A549 (cell line): ENCODE measurements at regions not wholly inside any gene's neighbourhood (a gene's known extent, or its start where the extent isn't known, plus 50 kb on each side); places are given as distances from the start of the nearest gene placed in this dataset.

Source experiments
- ATAC-seq, 2 experiments: fragments of 200-7000 bp in 1 of 2; fragments of >200 bp in 1 of 2; cut with Nextera tagmentation in 1 of 2; cut with Tn5 transposase in 1 of 2; 3 replicates each; pipeline versions ENCODE4 v1.8.0 to v1.9.1; 2018 to 2020; ENCODE audit warnings: mild to moderate bottlenecking in 1 of 2, moderate library complexity in 1 of 2
- CTCF ChIA-PET: fragments of 300-600 bp; sonication (Branson Sonifier 250); formaldehyde crosslinking; extraction: SDS; loops from one replicate; lab custom pipeline; 2021; ENCODE audit warnings: antibody characterized with exemption, inconsistent platforms; lab: Yijun Ruan, JAX
- POLR2A ChIA-PET: fragments of 350-600 bp; formaldehyde crosslinking; extraction: SDS; loops from one replicate; lab custom pipeline; 2021; ENCODE audit warnings: antibody characterized with exemption, inconsistent platforms; lab: Yijun Ruan, JAX
- DNase-seq, 2 experiments: peaks; one replicate each; pipeline versions ENCODE4 v3.0.0 to v3.0.0-alpha.2; 2011 to 2016; ENCODE audit warnings: low read depth in 1 of 2, low spot score in 1 of 2
- FAIRE-seq: peaks from 2 replicates; lab custom pipeline; 2011; peaks lifted over from hg19 to GRCh38; lab: Jason Lieb, UNC
- H3K27ac ChIP-seq, 2 experiments: fragments of >200 bp; sonication (Bioruptor Twin); formaldehyde crosslinking; 3 replicates each; pipeline ENCODE4 v1.5.1; 2016 to 2017
- H3K4me1 ChIP-seq: fragments of >200 bp; sonication (Bioruptor Twin); formaldehyde crosslinking; 3 replicates; pipeline ENCODE4 v1.6.1; 2016
- H3K4me2 ChIP-seq: fragments of >200 bp; sonication (Bioruptor Twin); formaldehyde crosslinking; 3 replicates; pipeline ENCODE4 v1.6.1; 2016
- H3K4me3 ChIP-seq: fragments of >200 bp; sonication (Bioruptor Twin); formaldehyde crosslinking; 3 replicates; pipeline ENCODE4 v1.5.1; 2016
- H3K9me3 ChIP-seq: fragments of >200 bp; sonication (Bioruptor Twin); formaldehyde crosslinking; 3 replicates; pipeline ENCODE4 v1.6.1; 2016
- ATOH8 ChIP-seq: fragments of 250-450 bp; sonication (Bioruptor Pico); IDR thresholded peaks from 2 replicates; pipeline ENCODE4 v1.5.0; 2020; ENCODE audit warnings: low read depth, mild to moderate bottlenecking, moderate library complexity
- BHLHE40 ChIP-seq: IDR thresholded peaks from 2 replicates; pipeline ENCODE4 v1.6.1; 2012; ENCODE audit warnings: low read depth, low read length, inconsistent platforms
- CBX8 ChIP-seq: fragments of 200-600 bp; sonication (generic); IDR thresholded peaks from 2 replicates; pipeline ENCODE4 v1.6.1; 2016
- CTCF ChIP-seq: fragments of >200 bp; sonication (Bioruptor Twin); formaldehyde crosslinking; IDR thresholded peaks from 3 replicates; pipeline ENCODE4 v1.5.1; 2016
- ELK1 ChIP-seq: fragments of 150-350 bp; IDR thresholded peaks from 2 replicates; pipeline ENCODE4 v1.6.1; 2014; ENCODE audit warnings: low read depth, mild to moderate bottlenecking, low read length
- EP300 ChIP-seq, 2 experiments: fragments of >200 bp; sonication (Bioruptor Twin); formaldehyde crosslinking; IDR thresholded peaks; 2 replicates in 1 of 2; 3 replicates in 1 of 2; pipeline ENCODE4 v1.6.1; 2016 to 2017
- FOSB ChIP-seq: fragments of 250-450 bp; sonication (Bioruptor Pico); IDR thresholded peaks from 2 replicates; pipeline ENCODE4 v1.5.0; 2020; ENCODE audit warnings: mild to moderate bottlenecking, moderate library complexity
- FOSL2 ChIP-seq, 2 experiments: fragments of 450-650 bp in 1 of 2; fragments of >200 bp in 1 of 2; sonication (Bioruptor Twin) in 1 of 2; formaldehyde crosslinking; IDR thresholded peaks; 2 replicates each; pipeline versions ENCODE4 v1.5.0 to v1.6.1; 2016 to 2020; ENCODE audit warnings: mild to moderate bottlenecking in 1 of 2, moderate library complexity in 1 of 2
- FOXS1 ChIP-seq: fragments of 250-450 bp; sonication (Bioruptor Pico); IDR thresholded peaks from 2 replicates; pipeline ENCODE4 v1.5.0; 2020; ENCODE audit warnings: mild to moderate bottlenecking, moderate library complexity
- HES2 ChIP-seq: fragments of >200 bp; sonication (Bioruptor Twin); formaldehyde crosslinking; IDR thresholded peaks from 2 replicates; pipeline ENCODE4 v1.6.1; 2016
- JUN ChIP-seq, 2 experiments: fragments of >200 bp; sonication (Bioruptor Twin); formaldehyde crosslinking; IDR thresholded peaks; 2 replicates in 1 of 2; 3 replicates in 1 of 2; pipeline ENCODE4 v1.6.1; 2016 to 2017
- JUNB ChIP-seq: fragments of >200 bp; sonication (Bioruptor Twin); formaldehyde crosslinking; IDR thresholded peaks from 2 replicates; pipeline ENCODE4 v1.6.1; 2016
- KDM1A ChIP-seq: fragments of 200-600 bp; sonication (generic); IDR thresholded peaks from 2 replicates; pipeline ENCODE4 v1.6.1; 2016; ENCODE audit warnings: low read depth, mild to moderate bottlenecking
- MAFK ChIP-seq: fragments of 450-650 bp; IDR thresholded peaks from 2 replicates; pipeline ENCODE4 v1.6.1; 2014; ENCODE audit not compliant: partially characterized antibody
- MYC ChIP-seq: IDR thresholded peaks from 2 replicates; pipeline ENCODE4 v1.6.1; 2012; ENCODE audit warnings: mild to moderate bottlenecking, inconsistent platforms, low read length, improper control_type of control experiment, borderline replicate concordance
- NFE2L2 ChIP-seq: fragments of 150-350 bp; conservative IDR thresholded peaks from 2 replicates; pipeline ENCODE4 v1.6.1; 2014; ENCODE audit warnings: low read length
- NPAS2 ChIP-seq: fragments of 250-450 bp; sonication (Bioruptor Pico); IDR thresholded peaks from 2 replicates; pipeline ENCODE4 v1.8.0; 2022; ENCODE audit warnings: mild to moderate bottlenecking, moderate library complexity, borderline replicate concordance
- NR3C1 ChIP-seq: fragments of >200 bp; sonication (Bioruptor Twin); formaldehyde crosslinking; IDR thresholded peaks from 3 replicates; pipeline ENCODE4 v1.6.1; 2017
- PHF8 ChIP-seq: fragments of 200-600 bp; sonication (generic); IDR thresholded peaks from 2 replicates; pipeline ENCODE4 v1.6.1; 2016; ENCODE audit warnings: low read depth, mild to moderate bottlenecking, antibody characterized with exemption, moderate library complexity, borderline replicate concordance
- POLR2A ChIP-seq: IDR thresholded peaks from 2 replicates; pipeline ENCODE4 v1.6.1; 2012; ENCODE audit warnings: mild to moderate bottlenecking, low read length
- RAD21 ChIP-seq, 2 experiments: fragments of >200 bp in 1 of 2; sonication (Bioruptor Twin) in 1 of 2; formaldehyde crosslinking in 1 of 2; IDR thresholded peaks in 1 of 2; conservative IDR thresholded peaks in 1 of 2; 2 replicates in 1 of 2; 3 replicates in 1 of 2; pipeline ENCODE4 v1.6.1; 2012 to 2018; ENCODE audit warnings: inconsistent platforms in 1 of 2
- RNF2 ChIP-seq: fragments of 200-600 bp; sonication (generic); IDR thresholded peaks from 2 replicates; pipeline ENCODE4 v1.6.1; 2016; ENCODE audit warnings: low read depth, mild to moderate bottlenecking, antibody characterized with exemption, moderate library complexity, borderline replicate concordance
- TP53 ChIP-seq: fragments of 250-450 bp; sonication (Bioruptor Pico); IDR thresholded peaks from 2 replicates; pipeline ENCODE4 v1.5.0; 2021; ENCODE audit warnings: mild to moderate bottlenecking, moderate library complexity
- ZFP36 ChIP-seq: fragments of 450-650 bp; IDR thresholded peaks from 2 replicates; pipeline ENCODE4 v1.6.1; 2014; ENCODE audit warnings: borderline replicate concordance; ENCODE audit not compliant: partially characterized antibody
- ZSCAN20 ChIP-seq: fragments of 250-450 bp; sonication (Bioruptor Pico); IDR thresholded peaks from 2 replicates; pipeline ENCODE4 v1.8.0; 2022; ENCODE audit warnings: mild to moderate bottlenecking, moderate library complexity
- WGBS: methylation state at CpG from one replicate; pipeline ENCODE4 v1.1.6; 2017; ENCODE audit errors: missing lambda C conversion rate; 5-methylcytosine and 5-hydroxymethylcytosine counted together

- Histone ChIP-seq H3K9me3 (peaks cover 12% of the 10 kb centered on the region), H3K27ac (no peak overlapping the region)
- DNase-seq (no peak), ATAC-seq (no peak)
- POLR2A ChIA-PET: no interaction called here
- no peak for TF ChIP-seq POLR2A
- no peak for TF ChIP-seq HES2
- TF ChIP-seq MAFK: no peak
- no peak for TF ChIP-seq FOXS1 (CRISPR knock-in tag)
- TF ChIP-seq PHF8: no peak
- no peak for TF ChIP-seq FOSL2 (IDR thresholded peaks at IDR 0.05)
- TF ChIP-seq FOSL2 (CRISPR knock-in tag; IDR thresholded peaks at IDR 0.05): no peak
- no peak for TF ChIP-seq NR3C1
- no peak for TF ChIP-seq ATOH8
- TF ChIP-seq CBX8: no peak
- TF ChIP-seq RAD21 (conservative IDR thresholded peaks at IDR 0.05 in 1 of 2, IDR thresholded peaks at IDR 0.05 in 1 of 2): no peak
- TF ChIP-seq, all 56 proteins: peak for 0
- 6% methylated on average over 1 of the region's 1 CpG for WGBS
- Histone ChIP-seq H3K4me1 (no peaks in the 10 kb centered on the region), H3K4me2 (no peak overlapping the region), H3K4me3 (no peak overlapping the region)
- no peak for FAIRE-seq
- CTCF ChIA-PET: interaction anchor here (1.2 to 1.9 kb wide), 2 partner anchors 9 to 15 kb away, joined by 3 to 8 read pairs; no protein-coding TSS in a partner anchor
Measured at GRCh38 chr12:100687686-100688085, 106.9 kb upstream of the ANO4 start.

GRCh38 chr12:100688451-100688864 is 106.1 kb upstream of the ANO4 start:
- POLR2A ChIA-PET: no interaction called here
- ATAC-seq: no peak; a peak in 1 of 6 replicates
- Histone ChIP-seq H3K4me3 (no peak overlapping the region), H3K4me1 (no peaks in the 10 kb centered on the region), H3K27ac (no peak overlapping the region), H3K9me3 (peaks cover 12% of the 10 kb centered on the region), H3K4me2 (no peak overlapping the region)
- FAIRE-seq: no peak
- CTCF ChIA-PET: interaction anchor here (1.2 to 1.9 kb wide), 2 partner anchors 10 to 16 kb away, joined by 3 to 8 read pairs; no protein-coding TSS in a partner anchor
- DNase-seq: no peak
- no peak for TF ChIP-seq CTCF
- TF ChIP-seq JUN (IDR thresholded peaks at IDR 0.05): no peak
- TF ChIP-seq BHLHE40: no peak
- TF ChIP-seq EP300 (IDR thresholded peaks at IDR 0.05): no peak
- 12% methylated on average over 2 of the region's 2 CpGs for WGBS

GRCh38 chr12:100692502-100692901 is 102.1 kb upstream of the ANO4 start:
- Histone ChIP-seq H3K9me3 (no peaks in the 10 kb centered on the region), H3K4me3 (no peak overlapping the region), H3K27ac (no peak overlapping the region), H3K4me1 (no peaks in the 10 kb centered on the region), H3K4me2 (no peak overlapping the region)
- TF ChIP-seq NPAS2 (CRISPR knock-in tag): no peak
- TF ChIP-seq ZFP36: no peak
- TF ChIP-seq FOXS1 (CRISPR knock-in tag): no peak
- TF ChIP-seq ELK1: no peak
- no peak for TF ChIP-seq NFE2L2
- TF ChIP-seq NR3C1: no peak
- no peak for TF ChIP-seq FOSL2 (IDR thresholded peaks at IDR 0.05)
- no peak for TF ChIP-seq FOSL2 (CRISPR knock-in tag; IDR thresholded peaks at IDR 0.05)
- no peak for TF ChIP-seq PHF8
- TF ChIP-seq KDM1A: no peak
- no peak for TF ChIP-seq ATOH8
- TF ChIP-seq RNF2: no peak
- TF ChIP-seq TP53 (CRISPR knock-in tag): no peak
- no peak for TF ChIP-seq ZSCAN20
- no peak for TF ChIP-seq FOSB
- TF ChIP-seq RAD21 (conservative IDR thresholded peaks at IDR 0.05 in 1 of 2, IDR thresholded peaks at IDR 0.05 in 1 of 2): no peak
- TF ChIP-seq MYC: no peak
- TF ChIP-seq JUNB: no peak
- FAIRE-seq (no peak), DNase-seq (no peak), ATAC-seq (no peak)
- ChIA-PET POLR2A (no interaction called here), CTCF (interaction anchor here (0.6 kb wide), 1 partner anchor 15 kb away, joined by 3 read pairs; no protein-coding TSS in a partner anchor)
- WGBS: 13% methylated on average over 1 of the region's 1 CpG
